HepG2 (cell line): ENCODE measurements at regions not wholly inside any gene's neighbourhood (a gene's known extent, or its start where the extent isn't known, plus 50 kb on each side); places are given as distances from the start of the nearest gene placed in this dataset.

Experiments used
- ATAC-seq: fragments of 200-7000 bp; cut with Tn5 transposase; 3 replicates; pipeline ENCODE4 v1.9.1; 2020; ENCODE audit warnings: mild to moderate bottlenecking, moderate library complexity
- BruUV-seq: library from RNA; stranded (reverse); fragments of 400-500 nt; replicated peaks from 2 replicates; lab custom pipeline; 2021; lab: Mats Ljungman, UMichigan
- CTCF ChIA-PET: fragments of 300-600 bp; formaldehyde crosslinking; extraction: SDS; loops from one replicate; lab custom pipeline; 2021; ENCODE audit warnings: low total read pairs, inconsistent platforms, low intra/inter-chr PET ratio; lab: Yijun Ruan, JAX
- POLR2A ChIA-PET: fragments of 350-600 bp; sonication (Branson Sonifier 250); formaldehyde crosslinking; loops from one replicate; lab custom pipeline; 2020; ENCODE audit warnings: antibody characterized with exemption, inconsistent platforms; lab: Yijun Ruan, JAX
- DNase-seq: peaks from one replicate; pipeline ENCODE4 v3.0.0-alpha.2; 2015; ENCODE audit warnings: low spot score
- FAIRE-seq: peaks from 3 replicates; lab custom pipeline; 2011; peaks lifted over from hg19 to GRCh38; lab: Jason Lieb, UNC
- H2AFZ ChIP-seq: one replicate; pipeline ENCODE4 v1.6.1; 2011; ENCODE audit warnings: low read length, inconsistent platforms
- H3K27ac ChIP-seq: fragments of 300-600 bp; 3 replicates; pipeline ENCODE4 v1.8.0; 2011; ENCODE audit warnings: mixed run types, mild to moderate bottlenecking, mixed read lengths, low read length, inconsistent platforms; ENCODE audit not compliant: insufficient read depth; ENCODE audit errors: extremely low read length
- H3K27me3 ChIP-seq, 2 experiments: fragments of 200-600 bp in 1 of 2; 2 replicates in 1 of 2; 3 replicates in 1 of 2; pipeline versions ENCODE4 v1.6.0 to v1.8.0; 2011; ENCODE audit warnings: low read length in 2 of 2, mild to moderate bottlenecking in 2 of 2, moderate library complexity in 2 of 2, inconsistent platforms in 1 of 2; ENCODE audit not compliant: insufficient read depth in 2 of 2, control insufficient read depth in 1 of 2
- H3K36me3 ChIP-seq, 2 experiments: fragments of 200-600 bp in 1 of 2; replicated peaks in 1 of 2; 2 replicates in 1 of 2; 3 replicates in 1 of 2; pipeline versions ENCODE4 v1.5.1 to v1.8.0; 2011; ENCODE audit warnings: low read length in 2 of 2, inconsistent platforms in 1 of 2; ENCODE audit not compliant: insufficient read depth in 2 of 2, control insufficient read depth in 1 of 2
- H3K4me1 ChIP-seq: 2 replicates; pipeline ENCODE4 v1.5.1; 2012; ENCODE audit warnings: low read length, inconsistent platforms; ENCODE audit not compliant: insufficient read depth
- H3K4me2 ChIP-seq: 2 replicates; pipeline ENCODE4 v1.6.0; 2011; ENCODE audit warnings: low read depth, low read length, inconsistent platforms
- H3K4me3 ChIP-seq, 3 experiments: fragments of 200-600 bp in 1 of 3; sonication (generic), shearing (Covaris generic) in 1 of 3; replicated peaks in 1 of 3; 2 replicates each; pipeline ENCODE4 v1.5.1; 2011 to 2016; ENCODE audit warnings: low read length in 3 of 3, inconsistent platforms in 2 of 3, low read depth in 2 of 3, mild to moderate bottlenecking in 2 of 3, control low read depth in 1 of 3, mixed read lengths in 1 of 3; ENCODE audit not compliant: insufficient read depth in 1 of 3
- H3K79me2 ChIP-seq: one replicate; pipeline ENCODE4 v1.6.1; 2011; ENCODE audit warnings: low read length, inconsistent platforms; ENCODE audit not compliant: insufficient read depth
- H3K9ac ChIP-seq: 2 replicates; pipeline ENCODE4 v1.6.0; 2011; ENCODE audit warnings: mild to moderate bottlenecking, low read depth, low read length, inconsistent platforms; ENCODE audit not compliant: insufficient read depth
- H3K9me3 ChIP-seq: 2 replicates; pipeline ENCODE4 v1.5.1; 2012; ENCODE audit warnings: mild to moderate bottlenecking, low read length
- H4K20me1 ChIP-seq: 2 replicates; pipeline ENCODE4 v1.6.0; 2011; ENCODE audit warnings: inconsistent platforms, mild to moderate bottlenecking, low read length, moderate library complexity; ENCODE audit not compliant: insufficient read depth
- DMTF1 ChIP-seq: sonication (generic); formaldehyde crosslinking; IDR thresholded peaks from 2 replicates; pipeline ENCODE4 v1.4.0; 2020; ENCODE audit warnings: mild to moderate bottlenecking, missing genetic modification reagents
- MIER2 ChIP-seq: IDR thresholded peaks from 2 replicates; pipeline ENCODE4 v1.6.1; 2016; ENCODE audit warnings: missing biosample characterization, missing genetic modification reagents
- NFE2L2 ChIP-seq: fragments of 150-350 bp; IDR thresholded peaks from 2 replicates; pipeline ENCODE4 v1.6.1; 2014; ENCODE audit warnings: low read length
- NONO ChIP-seq, 2 experiments: fragments of 450-650 bp in 1 of 2; sonication (generic) in 1 of 2; formaldehyde crosslinking in 1 of 2; IDR thresholded peaks in 1 of 2; conservative IDR thresholded peaks in 1 of 2; 2 replicates each; pipeline versions ENCODE4 v1.6.1 to v1.8.0; 2017 to 2022; ENCODE audit warnings: mild to moderate bottlenecking in 1 of 2, missing genetic modification reagents in 1 of 2, moderate library complexity in 1 of 2
- ZBTB25 ChIP-seq: IDR thresholded peaks from 2 replicates; pipeline ENCODE4 v1.6.1; 2018; ENCODE audit warnings: missing genetic modification reagents
- ZFP36L1 ChIP-seq: sonication (generic); formaldehyde crosslinking; IDR thresholded peaks from 2 replicates; pipeline ENCODE4 v1.8.0; 2022; ENCODE audit warnings: mild to moderate bottlenecking, missing genetic modification reagents, moderate library complexity
- ZNF740 ChIP-seq: sonication (generic); formaldehyde crosslinking; IDR thresholded peaks from 2 replicates; pipeline ENCODE4 v1.4.0; 2020; ENCODE audit warnings: missing genetic modification reagents
- WGBS: methylation state at CpG from one replicate; pipeline ENCODE4 v1.1.6; 2017; ENCODE audit warnings: low lambda C conversion rate; 5-methylcytosine and 5-hydroxymethylcytosine counted together
- in situ Hi-C: cut with HindIII; loops from 2 replicates; pipeline ENCODE4 v1.10.0; 2017; ENCODE audit warnings: low pct_unique_long_range_greater_than_20kb; ENCODE audit not compliant: extremely low pct_ligation_motif_present
- intact Hi-C: fragments of 100-400 bp; cut with micrococcal nuclease; formaldehyde crosslinking; loops from one replicate; pipeline ENCODE4 v1.10.0; 2022; ENCODE audit not compliant: unreplicated experiment

- TF ChIP-seq ZBTB25 (CRISPR knock-in tag) (no peak), MIER2 (CRISPR knock-in tag) (no peak), ZFP36L1 (CRISPR knock-in tag) (no peak), ZNF740 (CRISPR knock-in tag) (no peak)
Measured at GRCh38 chr5:135662061-135662481, 83.3 kb upstream of the CXCL14 start (continued).

- no peak for FAIRE-seq
- in situ Hi-C loops: no loop called here
Measured at GRCh38 chr5:135660826-135661575, 82.2 kb upstream of the CXCL14 start.

More at GRCh38 chr5:135660826-135661575, 82.2 kb upstream of the CXCL14 start:
- Histone ChIP-seq H3K36me3 (no peaks in the 10 kb centered on the region), H3K4me3 (no peak overlapping the region), H3K27ac (no peak overlapping the region), H2AFZ (no peak overlapping the region), H4K20me1 (no peaks in the 10 kb centered on the region), H3K4me1 (no peaks in the 10 kb centered on the region), H3K9me3 (no peaks in the 10 kb centered on the region), H3K4me2 (no peak overlapping the region), H3K27me3 (no peaks in the 10 kb centered on the region), H3K9ac (no peak overlapping the region), H3K79me2 (no peaks in the 10 kb centered on the region)
- intact Hi-C loops: no loop called here
- 60% methylated on average over 3 of the region's 3 CpGs for WGBS
- ChIA-PET POLR2A (no interaction called here), CTCF (no interaction called here)
- no peak for ATAC-seq
- BruUV-seq: no TSS peak
- TF ChIP-seq NONO (IDR thresholded peaks at IDR 0.05): no peak
- no peak for TF ChIP-seq NONO (CRISPR knock-in tag; conservative IDR thresholded peaks at IDR 0.05)
- TF ChIP-seq NFE2L2: no peak
- no peak for TF ChIP-seq DMTF1
- no peak for DNase-seq
